GM18499 (cell line): ENCODE measurements at regions not wholly inside any gene's neighbourhood (a gene's known extent, or its start where the extent isn't known, plus 50 kb on each side); places are given as distances from the start of the nearest gene placed in this dataset.

Experiments
- ATAC-seq: cut with Tn5 transposase; IDR thresholded peaks from one replicate; pipeline ENCODE4 v1.9.1; 2021; ENCODE audit warnings: moderate number of reproducible peaks; ENCODE audit not compliant: insufficient read depth, unreplicated experiment

DNA sequence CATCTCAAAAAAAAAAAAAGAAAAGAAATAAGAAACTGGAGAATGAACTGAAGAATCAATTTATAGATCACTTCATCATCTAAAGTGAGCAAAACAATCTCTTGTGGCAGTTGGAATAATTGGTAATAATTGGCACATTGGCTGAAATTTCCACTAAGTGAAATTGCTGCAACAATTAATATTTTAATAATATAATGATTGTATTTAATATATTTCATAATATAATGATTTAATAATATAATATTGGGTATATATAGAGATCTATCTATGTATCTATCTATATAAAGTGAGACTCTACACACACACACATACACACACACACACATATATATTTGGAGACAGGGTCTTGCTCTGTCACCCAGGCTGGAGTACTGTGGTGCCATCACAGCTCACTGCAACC lies 81.2 kb upstream of the PRICKLE1 start:
- no peak for ATAC-seq

DNA sequence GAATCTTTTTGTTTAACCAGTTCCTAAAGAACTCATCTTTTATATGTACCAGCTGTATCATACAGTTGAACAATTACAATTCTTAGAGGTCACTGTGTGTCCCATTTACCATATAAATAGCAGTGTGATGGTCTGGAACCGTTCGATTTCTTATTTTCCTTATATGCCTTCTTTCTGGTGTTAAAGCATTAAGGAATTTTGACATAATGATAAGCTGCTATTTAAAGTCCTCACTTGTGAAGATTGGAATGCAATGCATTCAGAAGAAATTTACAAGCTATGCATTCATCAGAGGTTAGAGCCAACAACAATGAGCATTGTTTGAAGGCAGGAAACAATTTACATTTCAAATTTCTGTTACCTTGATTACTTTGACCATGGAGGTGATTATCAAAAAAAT lies 80.0 kb upstream of the PRICKLE1 start:
- ATAC-seq: no peak

DNA sequence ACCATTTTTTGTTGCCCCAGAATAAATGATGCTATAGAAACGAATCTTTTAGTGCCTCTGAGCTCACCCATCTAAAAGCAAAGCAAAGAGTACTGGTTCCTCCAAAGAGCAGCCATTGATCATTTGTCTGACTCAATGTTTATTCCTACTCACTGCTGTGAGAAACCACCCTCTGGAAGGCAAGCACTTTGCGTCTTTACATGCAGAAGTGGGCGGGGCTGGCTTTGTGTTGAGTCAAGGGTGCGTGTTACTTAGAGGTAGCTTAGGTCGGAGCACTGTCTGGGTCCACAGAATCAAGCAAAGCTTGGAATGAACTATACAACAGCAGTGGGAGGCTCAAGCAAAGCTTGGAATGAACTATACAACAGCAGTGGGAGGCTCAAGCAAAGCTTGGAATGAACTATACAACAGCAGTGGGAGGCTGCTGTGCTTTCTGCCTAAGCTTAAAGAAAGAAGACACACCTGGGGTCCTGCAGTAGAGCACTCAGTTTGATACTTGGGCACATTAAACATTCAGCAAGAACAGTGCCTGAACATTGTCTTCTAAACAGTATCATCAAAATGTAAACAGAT lies 77.2 kb upstream of the PRICKLE1 start:
- ATAC-seq: no peak

DNA sequence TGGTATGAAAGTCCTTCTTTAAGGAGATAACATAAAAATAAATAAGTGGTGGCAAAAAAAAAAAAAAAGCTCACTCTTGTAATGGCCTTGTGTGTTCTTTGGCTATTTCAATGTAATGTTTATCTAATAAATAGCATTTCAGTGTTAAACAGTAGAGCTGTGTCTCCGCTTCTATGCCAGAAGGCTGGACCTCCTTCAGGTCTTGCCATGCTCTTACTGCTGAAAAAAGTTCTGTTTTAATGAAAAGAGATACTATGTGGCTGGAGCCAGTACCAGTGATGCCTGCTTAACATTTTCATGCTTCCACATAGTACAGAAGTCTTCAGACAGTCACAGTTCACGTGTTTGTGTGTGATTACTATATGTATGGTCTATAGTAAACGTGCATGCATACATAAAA lies 74.1 kb upstream of the PRICKLE1 start:
- ATAC-seq: no peak

DNA sequence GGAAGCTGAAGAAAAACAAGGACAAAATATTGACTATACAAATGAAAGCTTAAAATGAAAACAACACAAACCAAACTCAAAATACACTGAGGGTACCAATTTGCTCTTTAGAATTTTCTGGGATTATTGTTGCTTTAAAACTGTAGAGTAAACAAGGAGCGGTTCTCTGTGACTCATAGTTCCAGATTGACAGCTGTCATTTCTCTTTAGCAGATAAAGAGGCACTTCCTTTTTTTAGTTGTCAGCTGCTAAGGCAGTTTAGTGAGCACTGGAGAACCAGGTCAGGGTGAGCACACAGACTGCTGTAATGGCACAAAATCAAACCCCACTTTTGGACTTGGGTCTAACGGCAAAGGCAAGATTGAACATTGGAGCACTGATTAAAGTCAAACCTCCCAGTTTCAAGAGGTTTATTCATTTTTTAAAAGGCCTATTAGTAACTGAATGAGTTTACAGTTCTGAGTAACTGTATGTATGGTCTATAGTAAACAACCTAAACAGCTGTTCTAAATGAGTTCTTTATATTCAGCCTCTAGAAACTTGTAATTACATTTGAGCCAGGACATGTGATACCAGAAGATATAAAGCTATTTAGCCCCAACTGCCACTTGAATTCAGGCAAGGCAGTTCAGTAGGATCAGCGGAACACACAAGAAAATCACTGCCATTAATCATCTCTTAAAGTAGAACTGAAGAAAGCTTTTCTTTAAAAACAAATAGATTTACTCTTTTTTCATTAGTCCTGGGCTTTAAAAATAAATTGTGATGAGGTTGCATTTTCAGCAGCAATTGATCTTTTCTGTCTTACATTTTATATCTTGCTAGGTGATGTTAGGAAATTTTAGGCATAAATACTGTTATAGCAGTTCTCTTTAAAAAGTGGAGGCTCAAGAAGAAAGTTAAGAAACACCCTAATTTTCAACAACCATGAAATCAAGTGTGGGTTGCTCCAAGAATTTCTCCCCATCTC lies 71.7 kb upstream of the PRICKLE1 start:
- ATAC-seq: no peak

DNA sequence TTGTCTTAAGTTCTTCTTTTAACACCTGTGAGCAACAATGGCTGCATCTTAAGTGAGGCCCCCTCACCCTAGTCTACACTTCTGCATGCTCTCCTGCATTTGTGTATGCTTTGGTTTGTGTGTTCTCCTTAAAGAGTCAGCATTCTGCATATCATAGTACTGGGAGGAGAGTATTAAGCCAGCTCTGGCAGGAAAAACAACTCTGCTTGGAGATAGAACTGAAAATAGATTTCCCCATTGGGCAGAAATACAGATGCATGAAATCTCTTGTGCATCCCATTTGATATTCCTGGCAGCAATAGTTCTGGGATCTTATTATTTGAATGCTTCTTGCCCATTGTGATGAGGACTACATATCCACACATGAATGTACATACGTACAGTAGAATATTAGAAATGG lies 70.6 kb upstream of the PRICKLE1 start:
- no peak for ATAC-seq

DNA sequence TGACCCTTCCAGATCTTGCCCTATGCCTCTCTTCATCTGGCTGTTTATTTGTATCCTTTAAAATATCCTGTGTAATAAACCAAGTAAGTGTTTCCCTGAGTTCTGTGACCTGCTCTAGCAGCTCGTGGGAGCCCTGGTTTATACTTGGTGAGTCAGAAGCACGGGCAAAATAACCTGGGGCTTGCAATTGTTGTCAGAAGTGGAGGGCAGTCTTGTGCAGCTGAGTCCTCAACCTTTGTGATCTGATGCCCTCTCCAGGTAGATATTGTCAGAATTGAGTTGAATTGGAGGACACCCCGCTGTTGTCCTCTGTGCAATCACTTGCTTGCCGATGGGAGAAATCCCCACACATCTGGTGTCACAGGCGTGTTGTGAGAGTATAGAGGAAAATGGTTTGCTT lies 62.5 kb upstream of the PRICKLE1 start:
- no peak for ATAC-seq

DNA sequence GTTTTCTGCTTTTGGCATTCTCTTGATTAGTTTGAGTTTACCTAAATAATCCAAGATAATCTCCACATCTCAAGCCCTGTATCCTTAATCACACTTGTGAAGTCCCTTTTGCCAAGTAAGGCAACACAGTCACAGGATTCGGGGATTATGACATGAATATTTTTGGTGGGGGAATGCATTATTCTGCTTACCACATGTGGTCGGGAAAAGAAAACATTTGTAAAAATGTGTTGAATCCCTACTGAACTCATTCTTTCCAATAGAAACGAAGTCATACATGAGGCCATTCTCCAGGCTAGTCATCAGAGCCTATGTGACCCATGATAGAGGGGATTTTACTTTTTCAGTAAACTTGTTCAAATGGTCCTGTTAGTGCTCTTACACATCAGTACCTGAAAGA lies 58.5 kb upstream of the PRICKLE1 start:
- no peak for ATAC-seq

DNA sequence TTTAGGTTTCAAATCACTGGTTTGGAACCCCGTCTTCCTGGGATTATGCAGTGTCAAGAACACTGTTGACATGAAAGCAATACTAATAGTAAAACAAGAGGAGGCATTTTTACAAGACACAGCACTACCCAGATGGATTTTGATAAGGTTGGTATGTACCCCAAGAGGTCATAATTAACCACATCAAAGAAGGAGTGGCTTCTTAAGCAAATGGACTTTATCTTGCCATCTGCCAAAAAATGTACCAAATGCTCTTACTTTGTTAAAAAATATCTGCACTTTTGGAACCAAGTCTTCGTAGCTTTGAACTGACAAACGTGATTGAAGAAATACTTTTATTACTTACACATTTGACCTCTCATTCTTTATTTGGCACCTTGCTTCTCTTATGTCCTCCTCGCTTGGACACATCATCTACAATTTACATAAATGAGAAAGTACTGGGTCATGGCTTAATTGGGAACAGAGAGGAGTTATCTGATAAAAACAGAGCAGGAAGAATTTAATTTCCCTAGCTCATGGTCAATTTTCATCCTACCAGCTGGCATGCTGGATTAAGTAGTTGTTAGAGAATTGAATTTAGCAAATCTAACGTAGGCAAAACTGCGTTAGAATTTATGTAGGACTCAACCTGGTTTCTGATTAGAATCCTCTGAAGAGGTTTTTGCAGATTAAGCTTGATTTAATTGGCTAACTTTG lies 54.5 kb upstream of the PRICKLE1 start:
- ATAC-seq: no peak

DNA sequence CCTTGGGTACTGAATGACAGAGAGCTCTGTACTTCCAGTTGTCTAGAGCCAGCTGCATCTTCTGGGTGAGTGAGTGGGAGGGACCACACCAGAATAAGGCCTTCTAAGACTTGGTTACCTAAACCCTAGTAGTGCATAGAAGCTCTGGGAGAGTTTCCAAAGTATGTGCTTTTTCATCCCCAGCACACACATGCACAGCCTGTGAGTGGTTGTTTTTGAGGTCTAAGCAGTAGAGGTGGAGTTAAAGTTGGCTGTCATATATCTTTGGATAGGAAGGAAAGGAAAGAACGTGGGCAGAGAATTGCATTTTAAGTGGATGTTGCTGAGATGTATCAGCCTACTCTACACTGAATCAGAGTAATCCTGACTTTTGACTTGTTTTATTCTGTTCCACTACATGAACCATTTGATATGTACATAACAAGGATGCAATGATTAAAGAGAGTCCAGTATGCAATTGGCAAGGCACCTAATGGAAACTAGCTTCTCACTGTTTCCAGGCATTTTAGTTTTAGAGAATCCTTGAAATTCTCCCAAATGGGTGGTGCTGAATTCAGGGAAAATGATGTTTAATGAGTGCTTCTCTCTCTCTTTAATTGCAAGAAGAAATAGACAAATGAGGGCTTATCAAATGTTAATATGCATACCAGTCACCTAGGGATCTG lies 51.8 kb upstream of the PRICKLE1 start:
- no peak for ATAC-seq

DNA sequence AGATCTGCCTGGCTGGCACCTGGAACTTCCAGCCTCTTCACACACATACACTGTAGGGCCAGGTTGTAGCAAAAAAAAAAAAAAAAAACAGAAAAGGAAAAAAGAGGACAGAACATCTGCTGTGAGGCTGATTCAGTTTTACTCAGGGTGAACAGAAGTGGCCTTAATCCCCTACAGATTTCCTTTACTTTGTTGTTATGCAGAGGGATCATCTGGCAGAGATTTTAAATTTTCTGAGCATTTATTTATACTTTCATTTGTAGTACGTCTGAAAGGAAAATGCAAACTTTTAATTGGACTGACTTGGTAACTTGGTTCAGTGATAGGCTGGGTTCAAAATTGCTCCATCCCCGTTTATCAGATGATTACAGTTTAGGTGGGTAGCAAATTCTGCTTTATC lies 50.8 kb upstream of the PRICKLE1 start:
- ATAC-seq: no peak

DNA sequence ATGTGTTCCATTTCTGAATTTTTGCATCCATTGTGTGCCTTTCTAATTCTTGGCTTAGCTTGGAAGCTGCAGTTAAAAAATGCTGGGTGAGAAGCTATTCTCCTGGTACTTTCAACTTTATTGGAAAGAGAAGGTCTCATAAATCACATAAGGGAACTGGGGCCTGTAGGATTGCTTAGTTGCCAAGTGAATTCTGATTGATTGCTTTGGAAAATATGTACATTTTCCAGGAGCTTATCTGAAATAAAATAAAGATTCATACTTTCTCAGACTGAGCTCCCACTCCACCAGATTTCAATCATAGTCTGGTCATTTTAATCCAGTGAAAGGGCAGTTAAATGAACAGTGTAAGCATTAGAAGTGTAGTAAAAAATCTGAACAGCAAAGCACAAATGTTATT lies 50.0 kb upstream of the PRICKLE1 start:
- no peak for ATAC-seq
